ENCODE measurements at regions not wholly inside any gene's neighbourhood (a gene's known extent, or its start where the extent isn't known, plus 50 kb on each side); places are given as distances from the start of the nearest gene placed in this dataset.

DNA sequence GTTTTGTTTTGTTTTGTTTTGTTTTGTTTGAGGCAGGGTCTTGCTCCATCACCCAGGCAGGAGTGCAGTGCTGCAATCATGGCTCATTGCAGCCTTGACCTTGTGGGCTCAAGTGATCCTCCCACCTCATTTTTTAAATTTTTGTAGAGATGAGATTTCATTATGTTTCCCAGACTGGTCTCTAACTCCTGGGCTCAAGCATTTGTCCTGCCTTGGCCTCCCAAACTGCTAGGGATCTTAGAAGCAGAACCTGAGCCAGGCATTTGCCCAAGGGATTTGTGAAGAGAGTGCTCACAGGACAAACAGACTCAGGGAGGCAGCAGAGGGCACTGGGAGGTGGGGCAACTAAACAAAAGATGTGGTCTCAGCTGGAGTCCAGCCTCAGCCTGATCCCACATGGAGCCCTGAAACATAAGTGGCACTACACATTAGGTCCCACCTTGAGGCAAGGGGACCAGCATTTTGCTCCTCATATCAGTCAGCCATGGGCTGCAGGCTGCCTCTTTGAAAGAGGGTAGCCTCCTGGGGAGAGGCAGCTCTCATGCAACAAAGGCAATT, 86.2 kb upstream of the CMKLR1 start:
- TF ChIP-seq GRHL2 (CRISPR knock-in tag; IDR thresholded peaks at IDR 0.05; ENCODE audit: insufficient replicate concordance, severe bottlenecking), result no peak
- TF ChIP-seq, protein P1, sequence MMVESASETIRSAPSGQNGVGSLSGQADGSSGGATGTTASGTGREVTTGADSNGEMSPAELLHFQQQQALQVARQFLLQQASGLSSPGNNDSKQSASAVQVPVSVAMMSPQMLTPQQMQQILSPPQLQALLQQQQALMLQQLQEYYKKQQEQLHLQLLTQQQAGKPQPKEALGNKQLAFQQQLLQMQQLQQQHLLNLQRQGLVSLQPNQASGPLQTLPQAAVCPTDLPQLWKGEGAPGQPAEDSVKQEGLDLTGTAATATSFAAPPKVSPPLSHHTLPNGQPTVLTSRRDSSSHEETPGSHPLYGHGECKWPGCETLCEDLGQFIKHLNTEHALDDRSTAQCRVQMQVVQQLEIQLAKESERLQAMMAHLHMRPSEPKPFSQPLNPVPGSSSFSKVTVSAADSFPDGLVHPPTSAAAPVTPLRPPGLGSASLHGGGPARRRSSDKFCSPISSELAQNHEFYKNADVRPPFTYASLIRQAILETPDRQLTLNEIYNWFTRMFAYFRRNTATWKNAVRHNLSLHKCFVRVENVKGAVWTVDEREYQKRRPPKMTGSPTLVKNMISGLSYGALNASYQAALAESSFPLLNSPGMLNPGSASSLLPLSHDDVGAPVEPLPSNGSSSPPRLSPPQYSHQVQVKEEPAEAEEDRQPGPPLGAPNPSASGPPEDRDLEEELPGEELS (CRISPR knock-in tag; IDR thresholded peaks at IDR 0.05), result no peak
- TF ChIP-seq NR2C2 (CRISPR knock-in tag; IDR thresholded peaks at IDR 0.05), result no peak
- TF ChIP-seq, protein P2, sequence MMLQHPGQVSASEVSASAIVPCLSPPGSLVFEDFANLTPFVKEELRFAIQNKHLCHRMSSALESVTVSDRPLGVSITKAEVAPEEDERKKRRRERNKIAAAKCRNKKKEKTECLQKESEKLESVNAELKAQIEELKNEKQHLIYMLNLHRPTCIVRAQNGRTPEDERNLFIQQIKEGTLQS (CRISPR knock-in tag; conservative IDR thresholded peaks at IDR 0.05), result no peak
- TF ChIP-seq ETV6 (CRISPR knock-in tag; IDR thresholded peaks at IDR 0.05), result no peak
- ATAC-seq (peak; percentile 81), DNase-seq (ENCODE audit: low spot score) (peak; percentile 18)
- peaks cover 22% of the 10 kb centered on the region for H3K4me1 Mint-ChIP-seq
- H3K27ac Mint-ChIP-seq, result no peak overlapping the region
- peaks cover 2% of the 10 kb centered on the region for H3K36me3 Mint-ChIP-seq
- peaks cover 5% of the 10 kb centered on the region for H3K9me3 Mint-ChIP-seq
- H3K27me3 Mint-ChIP-seq (ENCODE audit: low read depth), result peaks cover 7% of the 10 kb centered on the region; the same call in 1 of the 2 replicates
- ChIA-PET CTCF (interaction anchor here (0.6 to 1.1 kb wide), 6 partner anchors 15 to 116 kb away, joined by 3 to 7 read pairs (median 4); no protein-coding TSS in a partner anchor), POLR2A (no interaction called here)
- no peak overlapping the region for H3K4me3 Mint-ChIP-seq

DNA sequence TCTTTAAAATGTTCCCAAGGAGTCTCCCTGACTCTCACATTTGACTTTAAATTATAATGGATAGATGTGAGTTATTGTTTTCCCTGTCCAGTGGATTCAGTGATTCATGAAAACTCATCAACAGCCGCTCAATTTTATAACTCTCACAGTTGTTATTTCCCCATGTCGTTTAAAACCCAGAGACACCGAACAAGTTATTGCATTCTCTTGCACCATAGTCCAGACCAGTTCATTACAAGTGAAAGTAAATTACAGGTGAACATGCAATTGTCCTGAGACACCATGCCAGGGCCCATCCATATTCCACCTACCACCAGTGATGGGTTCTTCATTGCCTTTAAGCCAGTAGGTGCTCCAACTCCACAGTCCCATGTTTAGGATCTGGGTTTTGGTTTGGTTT, 85.7 kb upstream of the CMKLR1 start:
- DNase-seq (ENCODE audit: low spot score) (no peak), ATAC-seq (no peak)
- Mint-ChIP-seq H3K27ac (no peak overlapping the region), H3K27me3 (ENCODE audit: low read depth) (peaks cover 11% of the 10 kb centered on the region; the same call in 1 of the 2 replicates), H3K36me3 (peaks cover 7% of the 10 kb centered on the region), H3K4me3 (no peak overlapping the region), H3K9me3 (peaks cover 10% of the 10 kb centered on the region), H3K4me1 (peaks cover 24% of the 10 kb centered on the region)
- TF ChIP-seq JUN (CRISPR knock-in tag; IDR thresholded peaks at IDR 0.05) (no peak), EMX1 (CRISPR knock-in tag; IDR thresholded peaks at IDR 0.05) (no peak), ZNF671 (CRISPR knock-in tag; IDR thresholded peaks at IDR 0.05) (no peak), ZNF423 (CRISPR knock-in tag; IDR thresholded peaks at IDR 0.05) (no peak), SP1 (CRISPR knock-in tag; conservative IDR thresholded peaks at IDR 0.05) (no peak), FOXP1 (CRISPR knock-in tag; IDR thresholded peaks at IDR 0.05; ENCODE audit: borderline replicate concordance) (no peak), ZNF263 (CRISPR knock-in tag; IDR thresholded peaks at IDR 0.05; ENCODE audit: low read depth) (no peak), GABPB1 (CRISPR knock-in tag; IDR thresholded peaks at IDR 0.05) (no peak)
- TF ChIP-seq, protein P3, sequence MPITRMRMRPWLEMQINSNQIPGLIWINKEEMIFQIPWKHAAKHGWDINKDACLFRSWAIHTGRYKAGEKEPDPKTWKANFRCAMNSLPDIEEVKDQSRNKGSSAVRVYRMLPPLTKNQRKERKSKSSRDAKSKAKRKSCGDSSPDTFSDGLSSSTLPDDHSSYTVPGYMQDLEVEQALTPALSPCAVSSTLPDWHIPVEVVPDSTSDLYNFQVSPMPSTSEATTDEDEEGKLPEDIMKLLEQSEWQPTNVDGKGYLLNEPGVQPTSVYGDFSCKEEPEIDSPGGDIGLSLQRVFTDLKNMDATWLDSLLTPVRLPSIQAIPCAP (CRISPR knock-in tag; IDR thresholded peaks at IDR 0.05), result no peak
- TF ChIP-seq, protein P4, sequence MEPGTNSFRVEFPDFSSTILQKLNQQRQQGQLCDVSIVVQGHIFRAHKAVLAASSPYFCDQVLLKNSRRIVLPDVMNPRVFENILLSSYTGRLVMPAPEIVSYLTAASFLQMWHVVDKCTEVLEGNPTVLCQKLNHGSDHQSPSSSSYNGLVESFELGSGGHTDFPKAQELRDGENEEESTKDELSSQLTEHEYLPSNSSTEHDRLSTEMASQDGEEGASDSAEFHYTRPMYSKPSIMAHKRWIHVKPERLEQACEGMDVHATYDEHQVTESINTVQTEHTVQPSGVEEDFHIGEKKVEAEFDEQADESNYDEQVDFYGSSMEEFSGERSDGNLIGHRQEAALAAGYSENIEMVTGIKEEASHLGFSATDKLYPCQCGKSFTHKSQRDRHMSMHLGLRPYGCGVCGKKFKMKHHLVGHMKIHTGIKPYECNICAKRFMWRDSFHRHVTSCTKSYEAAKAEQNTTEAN (CRISPR knock-in tag; IDR thresholded peaks at IDR 0.05), result no peak
- TF ChIP-seq, protein P5, sequence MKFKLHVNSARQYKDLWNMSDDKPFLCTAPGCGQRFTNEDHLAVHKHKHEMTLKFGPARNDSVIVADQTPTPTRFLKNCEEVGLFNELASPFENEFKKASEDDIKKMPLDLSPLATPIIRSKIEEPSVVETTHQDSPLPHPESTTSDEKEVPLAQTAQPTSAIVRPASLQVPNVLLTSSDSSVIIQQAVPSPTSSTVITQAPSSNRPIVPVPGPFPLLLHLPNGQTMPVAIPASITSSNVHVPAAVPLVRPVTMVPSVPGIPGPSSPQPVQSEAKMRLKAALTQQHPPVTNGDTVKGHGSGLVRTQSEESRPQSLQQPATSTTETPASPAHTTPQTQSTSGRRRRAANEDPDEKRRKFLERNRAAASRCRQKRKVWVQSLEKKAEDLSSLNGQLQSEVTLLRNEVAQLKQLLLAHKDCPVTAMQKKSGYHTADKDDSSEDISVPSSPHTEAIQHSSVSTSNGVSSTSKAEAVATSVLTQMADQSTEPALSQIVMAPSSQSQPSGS (CRISPR knock-in tag; IDR thresholded peaks at IDR 0.05; ENCODE audit: borderline replicate concordance, low read depth), result no peak
- POLR2A ChIA-PET, result no interaction called here
- CTCF ChIA-PET, result interaction anchor here (1.1 kb wide), 1 partner anchor 30 kb away, joined by 3 read pairs; no protein-coding TSS in a partner anchor

DNA sequence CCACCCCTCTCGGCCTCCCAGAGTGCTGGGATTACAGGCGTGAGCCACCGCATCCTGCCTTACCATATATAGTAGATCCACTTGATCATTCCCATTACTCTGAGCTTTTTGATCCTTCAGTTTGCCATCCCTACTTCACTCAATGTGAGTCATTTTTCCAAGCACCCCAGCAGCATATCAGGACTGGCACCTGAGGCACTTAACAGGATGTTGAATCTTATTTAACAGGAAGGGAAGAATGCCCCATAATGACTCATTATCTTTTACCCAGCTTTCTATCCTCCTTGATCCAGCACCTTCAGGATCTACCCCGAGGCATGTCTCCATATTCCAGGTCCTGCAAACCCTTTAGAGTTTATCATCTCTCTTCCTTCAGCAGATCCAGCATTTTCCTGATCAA, 84.9 kb upstream of the CMKLR1 start:
- Mint-ChIP-seq H3K4me1 (peaks cover 27% of the 10 kb centered on the region), H3K36me3 (peaks cover 8% of the 10 kb centered on the region), H3K4me3 (no peak overlapping the region), H3K27ac (no peak overlapping the region), H3K9me3 (peaks cover 13% of the 10 kb centered on the region), H3K27me3 (ENCODE audit: low read depth) (peaks cover 11% of the 10 kb centered on the region; the same call in 1 of the 2 replicates)
- DNase-seq (ENCODE audit: low spot score) (no peak), ATAC-seq (no peak)
- ChIA-PET POLR2A (no interaction called here), CTCF (no interaction called here)
- TF ChIP-seq, protein P6, sequence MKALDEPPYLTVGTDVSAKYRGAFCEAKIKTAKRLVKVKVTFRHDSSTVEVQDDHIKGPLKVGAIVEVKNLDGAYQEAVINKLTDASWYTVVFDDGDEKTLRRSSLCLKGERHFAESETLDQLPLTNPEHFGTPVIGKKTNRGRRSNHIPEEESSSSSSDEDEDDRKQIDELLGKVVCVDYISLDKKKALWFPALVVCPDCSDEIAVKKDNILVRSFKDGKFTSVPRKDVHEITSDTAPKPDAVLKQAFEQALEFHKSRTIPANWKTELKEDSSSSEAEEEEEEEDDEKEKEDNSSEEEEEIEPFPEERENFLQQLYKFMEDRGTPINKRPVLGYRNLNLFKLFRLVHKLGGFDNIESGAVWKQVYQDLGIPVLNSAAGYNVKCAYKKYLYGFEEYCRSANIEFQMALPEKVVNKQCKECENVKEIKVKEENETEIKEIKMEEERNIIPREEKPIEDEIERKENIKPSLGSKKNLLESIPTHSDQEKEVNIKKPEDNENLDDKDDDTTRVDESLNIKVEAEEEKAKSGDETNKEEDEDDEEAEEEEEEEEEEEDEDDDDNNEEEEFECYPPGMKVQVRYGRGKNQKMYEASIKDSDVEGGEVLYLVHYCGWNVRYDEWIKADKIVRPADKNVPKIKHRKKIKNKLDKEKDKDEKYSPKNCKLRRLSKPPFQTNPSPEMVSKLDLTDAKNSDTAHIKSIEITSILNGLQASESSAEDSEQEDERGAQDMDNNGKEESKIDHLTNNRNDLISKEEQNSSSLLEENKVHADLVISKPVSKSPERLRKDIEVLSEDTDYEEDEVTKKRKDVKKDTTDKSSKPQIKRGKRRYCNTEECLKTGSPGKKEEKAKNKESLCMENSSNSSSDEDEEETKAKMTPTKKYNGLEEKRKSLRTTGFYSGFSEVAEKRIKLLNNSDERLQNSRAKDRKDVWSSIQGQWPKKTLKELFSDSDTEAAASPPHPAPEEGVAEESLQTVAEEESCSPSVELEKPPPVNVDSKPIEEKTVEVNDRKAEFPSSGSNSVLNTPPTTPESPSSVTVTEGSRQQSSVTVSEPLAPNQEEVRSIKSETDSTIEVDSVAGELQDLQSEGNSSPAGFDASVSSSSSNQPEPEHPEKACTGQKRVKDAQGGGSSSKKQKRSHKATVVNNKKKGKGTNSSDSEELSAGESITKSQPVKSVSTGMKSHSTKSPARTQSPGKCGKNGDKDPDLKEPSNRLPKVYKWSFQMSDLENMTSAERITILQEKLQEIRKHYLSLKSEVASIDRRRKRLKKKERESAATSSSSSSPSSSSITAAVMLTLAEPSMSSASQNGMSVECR (CRISPR knock-in tag; IDR thresholded peaks at IDR 0.05; ENCODE audit: borderline replicate concordance), result no peak
- TF ChIP-seq ZNF121 (CRISPR knock-in tag; IDR thresholded peaks at IDR 0.05), result no peak
